ENCODE measurements at regions not wholly inside any gene's neighbourhood (a gene's known extent, or its start where the extent isn't known, plus 50 kb on each side); places are given as distances from the start of the nearest gene placed in this dataset.

GRCh38 chr5:115723220-115723619 is 93.2 kb downstream of the CDO1 start:
- TF ChIP-seq POLR2AphosphoS5 (IDR thresholded peaks at IDR 0.05; ENCODE audit: borderline replicate concordance, low read depth, low read length) (no peak), EZH2 (IDR thresholded peaks at IDR 0.05) (no peak), FOXP2 (optimal IDR thresholded peaks at IDR 0.05; ENCODE audit: control extremely low read depth, extremely low read length, insufficient read depth) (no peak)

Measured in SK-N-MC (cell line).